ENCODE measurements at regions not wholly inside any gene's neighbourhood (a gene's known extent, or its start where the extent isn't known, plus 50 kb on each side); places are given as distances from the start of the nearest gene placed in this dataset.

GRCh38 chr6:168815229-168815628, 374.2 kb downstream of the SMOC2 start:
- TF ChIP-seq CTCF (IDR thresholded peaks at IDR 0.05): peak in 1 of 7 experiments; percentile 27
- no peak for TF ChIP-seq POLR2A (IDR thresholded peaks at IDR 0.05)

Measured in body of pancreas (tissue), 4 donors.